IPS-20b (cell line): ENCODE measurements at regions not wholly inside any gene's neighbourhood (a gene's known extent, or its start where the extent isn't known, plus 50 kb on each side); places are given as distances from the start of the nearest gene placed in this dataset.

ENCODE experiments used
- H3K27ac ChIP-seq: one replicate; pipeline ENCODE4 v1.5.1; 2013; ENCODE audit warnings: low read length
- H3K27me3 ChIP-seq: 2 replicates; pipeline ENCODE4 v1.6.1; 2013; ENCODE audit warnings: mild to moderate bottlenecking, low read length, inconsistent platforms; ENCODE audit not compliant: insufficient read depth
- H3K36me3 ChIP-seq: 2 replicates; pipeline ENCODE4 v1.6.1; 2013; ENCODE audit warnings: low read depth, mild to moderate bottlenecking, inconsistent platforms, low read length, moderate library complexity; ENCODE audit not compliant: insufficient read depth
- H3K4me1 ChIP-seq: 2 replicates; pipeline ENCODE4 v1.6.1; 2013; ENCODE audit warnings: mild to moderate bottlenecking, control low read depth, inconsistent platforms, low read length, moderate library complexity; ENCODE audit not compliant: insufficient read depth
- H3K4me3 ChIP-seq: 2 replicates; pipeline ENCODE4 v1.5.1; 2013; ENCODE audit warnings: mild to moderate bottlenecking, low read length, inconsistent platforms
- H3K9ac ChIP-seq: 2 replicates; pipeline ENCODE4 v1.6.1; 2013; ENCODE audit warnings: low read depth, mild to moderate bottlenecking, inconsistent platforms, low read length, moderate library complexity
- H3K9me3 ChIP-seq: 2 replicates; pipeline ENCODE4 v1.6.1; 2013; ENCODE audit warnings: mild to moderate bottlenecking, low read depth, low read length, inconsistent platforms; ENCODE audit not compliant: insufficient read depth

DNA sequence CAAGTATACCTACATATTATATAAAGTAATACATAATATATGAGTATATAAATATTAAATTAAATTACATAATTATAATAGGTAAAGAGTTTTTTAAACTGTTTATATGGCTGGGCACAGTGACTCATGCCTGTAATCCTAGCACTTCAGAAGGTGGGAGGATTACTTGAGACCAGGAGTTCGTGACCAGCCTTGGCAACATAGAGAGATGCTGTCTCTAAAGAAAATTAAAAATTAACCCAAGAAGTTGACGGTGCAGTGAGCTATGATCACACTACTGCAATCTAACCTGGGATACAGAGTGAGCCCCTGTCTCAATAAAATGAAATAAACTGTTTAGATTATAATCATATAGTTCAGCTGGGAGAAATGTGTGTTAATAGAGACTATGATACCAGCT, 363.0 kb downstream of the DDX10 start:
- H3K36me3 ChIP-seq = no peaks in the 10 kb centered on the region
- no peak overlapping the region for H3K9ac ChIP-seq
- no peaks in the 10 kb centered on the region for H3K9me3 ChIP-seq
- H3K4me3 ChIP-seq = no peak overlapping the region
- no peaks in the 10 kb centered on the region for H3K27me3 ChIP-seq
- no peaks in the 10 kb centered on the region for H3K4me1 ChIP-seq
- no peak overlapping the region for H3K27ac ChIP-seq

DNA sequence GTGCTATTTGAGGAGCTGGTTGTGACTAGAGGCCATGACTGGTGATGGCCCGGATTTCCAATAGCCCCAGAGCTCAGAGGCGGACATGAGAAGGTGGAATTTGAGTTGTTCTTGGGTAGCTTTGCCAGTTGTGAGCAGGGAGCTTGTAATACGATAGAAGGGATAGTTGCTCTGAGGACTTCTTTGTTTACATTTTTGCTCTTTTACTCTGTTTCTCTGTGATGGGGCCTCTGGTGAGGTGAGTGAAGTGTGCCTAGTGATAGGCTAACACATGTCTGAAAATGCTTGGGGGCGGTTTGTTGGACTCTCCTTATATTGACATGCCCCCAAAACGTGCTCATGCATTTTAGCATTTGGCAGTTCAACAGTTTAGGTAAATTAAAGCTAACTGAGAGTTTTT, 365.1 kb downstream of the DDX10 start:
- Histone ChIP-seq H3K9me3 (no peaks in the 10 kb centered on the region), H3K36me3 (no peaks in the 10 kb centered on the region), H3K27ac (no peak overlapping the region), H3K9ac (no peak overlapping the region), H3K4me3 (no peak overlapping the region), H3K4me1 (peaks cover 4% of the 10 kb centered on the region; the same call in 1 of the 2 replicates), H3K27me3 (no peaks in the 10 kb centered on the region)

DNA sequence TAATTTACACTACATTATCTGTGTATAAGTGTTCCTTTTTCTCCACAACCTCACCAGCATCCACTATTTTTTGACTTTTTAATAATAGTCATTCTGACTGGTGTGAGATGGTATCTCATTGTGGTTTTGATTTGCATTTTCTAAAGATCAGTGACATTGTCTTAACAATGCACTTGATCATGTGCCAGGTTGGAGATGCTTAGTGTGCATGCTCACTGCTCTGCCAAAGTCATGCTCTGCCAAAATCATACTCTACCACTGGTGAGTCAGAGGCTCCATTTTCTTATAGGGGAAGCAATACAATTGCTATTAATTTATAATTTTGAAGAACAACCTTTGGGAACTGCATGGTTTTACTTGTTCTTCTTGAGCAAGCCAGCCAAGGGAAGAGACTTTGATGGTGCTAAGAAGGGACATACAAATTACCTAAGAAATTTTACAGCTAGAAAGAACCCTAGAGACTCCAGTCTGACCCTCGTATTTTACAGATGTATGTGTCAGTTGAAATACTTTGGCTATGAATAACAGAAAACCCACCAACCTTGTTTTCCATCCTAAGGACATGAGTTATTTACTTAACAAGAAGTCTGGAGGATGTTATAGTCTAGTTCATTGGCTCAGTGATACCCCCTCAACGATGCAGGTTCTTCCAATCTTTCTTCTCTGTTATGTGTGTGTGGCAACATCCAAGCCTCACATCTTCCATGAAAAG, 368.9 kb downstream of the DDX10 start:
- H3K27ac ChIP-seq = no peak overlapping the region
- no peak overlapping the region for H3K9ac ChIP-seq
- H3K9me3 ChIP-seq = no peaks in the 10 kb centered on the region
- no peaks in the 10 kb centered on the region for H3K36me3 ChIP-seq
- peaks cover 16% of the 10 kb centered on the region for H3K4me1 ChIP-seq
- H3K4me3 ChIP-seq = no peak overlapping the region
- no peaks in the 10 kb centered on the region for H3K27me3 ChIP-seq

DNA sequence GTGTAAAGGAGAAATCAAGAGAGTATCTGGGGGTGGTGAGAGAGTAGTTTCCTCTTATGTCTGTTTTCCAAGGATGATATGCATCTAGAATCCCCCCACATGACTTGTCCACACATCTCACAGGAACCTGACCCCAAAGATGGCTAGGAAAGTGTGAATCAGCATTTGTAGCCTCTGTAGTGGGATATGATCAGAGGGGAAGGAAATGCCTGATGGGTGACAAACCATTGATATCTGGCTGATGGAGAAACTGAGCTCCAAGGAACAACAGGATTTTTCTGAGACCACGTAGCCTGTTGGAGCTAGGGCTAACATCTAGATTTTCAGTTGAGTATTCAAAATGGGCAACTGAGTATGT, 369.4 kb downstream of the DDX10 start:
- Histone ChIP-seq H3K9ac (no peak overlapping the region), H3K27me3 (no peaks in the 10 kb centered on the region), H3K9me3 (no peaks in the 10 kb centered on the region), H3K27ac (no peak overlapping the region), H3K4me3 (no peak overlapping the region), H3K4me1 (peaks cover 16% of the 10 kb centered on the region), H3K36me3 (no peaks in the 10 kb centered on the region)

DNA sequence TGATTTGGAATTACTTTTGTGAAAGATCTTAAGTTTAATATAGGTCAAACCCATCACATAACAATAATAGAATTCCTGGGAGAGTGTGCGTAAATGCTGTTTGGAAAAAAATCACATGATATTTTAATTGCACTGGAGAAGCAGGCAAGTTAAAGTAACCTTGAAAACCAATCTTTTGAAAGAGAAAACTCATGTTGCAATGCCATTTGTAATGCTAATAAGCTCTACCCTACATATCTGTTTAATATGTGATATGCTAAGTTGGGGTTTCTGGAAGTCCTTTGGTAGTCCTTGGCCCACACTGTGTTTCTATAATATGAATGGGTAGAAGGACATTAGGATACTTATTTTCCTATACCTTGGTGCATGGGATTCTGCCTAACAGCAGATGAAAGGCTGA, 370.4 kb downstream of the DDX10 start:
- H3K4me3 ChIP-seq = peak overlapping the region; percentile 13; the same call in 1 of the 2 replicates
- H3K27ac ChIP-seq = no peak overlapping the region
- H3K4me1 ChIP-seq = peaks cover 16% of the 10 kb centered on the region
- no peaks in the 10 kb centered on the region for H3K27me3 ChIP-seq
- H3K9me3 ChIP-seq = no peaks in the 10 kb centered on the region
- H3K9ac ChIP-seq = no peak overlapping the region
- H3K36me3 ChIP-seq = no peaks in the 10 kb centered on the region

DNA sequence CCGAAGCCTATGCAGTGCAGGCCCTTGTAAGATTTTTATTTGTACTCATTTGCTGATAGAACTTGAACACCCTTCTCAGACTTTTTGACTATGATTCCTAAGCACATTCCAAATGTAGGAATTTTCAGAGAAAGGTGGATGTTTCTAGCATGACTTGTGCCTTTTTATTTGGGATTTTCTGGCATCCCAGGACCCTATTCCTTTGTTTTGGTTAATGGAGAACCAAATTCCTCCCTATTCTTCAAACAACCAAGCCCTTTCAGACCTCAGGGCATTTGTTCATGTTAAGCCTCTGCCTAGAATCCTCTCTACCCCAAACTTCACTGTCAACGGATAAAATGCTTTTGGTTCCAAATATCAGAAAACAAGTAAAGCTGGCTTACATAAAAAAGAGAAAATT, 371.1 kb downstream of the DDX10 start:
- H3K9ac ChIP-seq = no peak overlapping the region
- H3K4me1 ChIP-seq = peaks cover 16% of the 10 kb centered on the region
- no peaks in the 10 kb centered on the region for H3K27me3 ChIP-seq
- H3K27ac ChIP-seq = no peak overlapping the region
- no peaks in the 10 kb centered on the region for H3K36me3 ChIP-seq
- no peaks in the 10 kb centered on the region for H3K9me3 ChIP-seq
- H3K4me3 ChIP-seq = 0 out of 2 replicates have a peak overlapping the region, but pooled peaks have one; percentile 13

DNA sequence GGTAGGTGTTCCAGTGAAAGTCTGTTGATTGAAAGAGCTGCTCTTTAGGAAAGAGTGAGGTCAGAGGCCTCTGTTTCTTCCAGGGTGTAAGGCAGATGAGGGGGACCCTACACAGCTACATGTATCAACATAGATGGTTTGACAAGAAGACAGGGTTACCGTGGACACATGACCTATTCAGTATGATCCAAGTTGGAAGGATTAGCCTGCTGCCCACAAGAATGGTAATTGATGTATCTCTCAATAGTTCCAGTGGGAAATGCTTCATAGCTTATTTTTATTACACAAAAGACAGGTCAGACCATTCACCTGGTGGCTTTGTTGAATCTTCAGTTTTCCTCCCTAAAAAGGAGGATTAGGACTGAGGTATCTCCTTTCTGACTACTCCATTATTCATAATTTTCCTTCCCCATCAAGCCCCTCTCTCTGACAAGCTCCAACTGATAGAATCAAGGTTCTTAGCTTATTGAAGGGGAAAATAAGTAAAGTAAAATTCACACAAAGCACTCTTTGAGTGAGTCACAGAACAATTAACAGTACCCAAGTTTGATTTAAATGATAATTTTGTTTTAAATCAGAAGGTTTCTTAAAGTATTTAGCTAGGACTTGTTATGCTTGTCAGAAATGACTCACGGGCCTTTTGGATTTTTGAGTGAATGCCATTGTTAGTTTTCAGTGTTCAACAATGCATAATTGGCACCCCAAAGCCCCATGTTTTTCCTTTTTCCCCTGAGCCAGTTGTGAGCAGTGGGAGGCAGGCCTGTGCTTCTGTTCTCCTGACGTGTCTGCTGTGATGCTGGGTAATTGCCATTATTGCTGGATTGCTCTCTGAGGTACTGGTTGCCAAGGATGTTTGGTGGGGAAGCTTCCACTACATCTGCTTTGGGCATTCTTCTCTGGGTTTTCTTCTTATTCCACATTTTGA, 373.2 kb downstream of the DDX10 start:
- Histone ChIP-seq H3K9me3 (no peaks in the 10 kb centered on the region), H3K4me1 (peaks cover 16% of the 10 kb centered on the region), H3K27me3 (no peaks in the 10 kb centered on the region), H3K9ac (no peak overlapping the region), H3K4me3 (no peak overlapping the region), H3K36me3 (no peaks in the 10 kb centered on the region), H3K27ac (no peak overlapping the region)

DNA sequence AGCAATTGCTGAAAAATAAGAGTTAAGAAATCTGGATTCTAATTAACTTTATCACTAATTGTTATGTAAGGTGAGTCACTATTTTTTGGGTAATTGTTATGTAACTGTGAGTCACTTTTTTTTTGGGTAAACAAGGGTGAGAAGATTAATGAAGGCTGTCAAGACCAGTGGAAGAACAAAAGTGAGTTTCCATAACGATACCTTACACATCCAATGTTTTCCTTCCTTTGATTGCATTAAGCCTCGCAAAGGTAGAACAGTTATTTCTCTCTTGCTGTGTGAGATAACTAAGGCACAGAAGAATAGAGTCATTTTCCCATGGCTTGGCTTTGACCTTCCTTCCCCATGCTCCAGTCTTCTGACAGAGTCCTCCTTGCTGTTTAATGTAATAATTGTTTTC, 374.7 kb downstream of the DDX10 start:
- Histone ChIP-seq H3K27ac (no peak overlapping the region), H3K9me3 (no peaks in the 10 kb centered on the region), H3K9ac (no peak overlapping the region), H3K27me3 (no peaks in the 10 kb centered on the region), H3K4me1 (peaks cover 22% of the 10 kb centered on the region), H3K4me3 (no peak overlapping the region), H3K36me3 (no peaks in the 10 kb centered on the region)

DNA sequence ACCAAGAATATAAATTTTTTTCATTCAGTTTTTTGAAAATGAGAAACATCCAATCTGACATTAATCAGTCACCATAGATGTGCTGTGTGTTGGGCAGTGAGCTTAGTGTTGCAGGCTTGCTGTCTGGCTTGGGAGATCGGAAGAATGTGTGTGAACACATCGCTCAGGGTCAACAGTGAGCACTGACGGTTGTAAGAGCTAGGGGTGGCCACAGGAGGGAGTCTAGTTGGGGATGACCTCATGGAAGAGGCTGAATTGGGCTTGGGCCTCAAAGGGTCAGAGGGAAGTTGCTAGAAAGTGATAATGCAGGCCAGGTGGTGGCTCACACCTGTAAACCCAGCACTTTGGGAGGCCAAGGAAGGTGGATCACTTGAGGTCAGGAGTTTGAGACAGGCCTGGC, 375.4 kb downstream of the DDX10 start:
- H3K9me3 ChIP-seq = no peaks in the 10 kb centered on the region
- no peaks in the 10 kb centered on the region for H3K36me3 ChIP-seq
- H3K4me1 ChIP-seq = peaks cover 15% of the 10 kb centered on the region
- H3K9ac ChIP-seq = no peak overlapping the region
- no peak overlapping the region for H3K27ac ChIP-seq
- no peak overlapping the region for H3K4me3 ChIP-seq
- no peaks in the 10 kb centered on the region for H3K27me3 ChIP-seq

DNA sequence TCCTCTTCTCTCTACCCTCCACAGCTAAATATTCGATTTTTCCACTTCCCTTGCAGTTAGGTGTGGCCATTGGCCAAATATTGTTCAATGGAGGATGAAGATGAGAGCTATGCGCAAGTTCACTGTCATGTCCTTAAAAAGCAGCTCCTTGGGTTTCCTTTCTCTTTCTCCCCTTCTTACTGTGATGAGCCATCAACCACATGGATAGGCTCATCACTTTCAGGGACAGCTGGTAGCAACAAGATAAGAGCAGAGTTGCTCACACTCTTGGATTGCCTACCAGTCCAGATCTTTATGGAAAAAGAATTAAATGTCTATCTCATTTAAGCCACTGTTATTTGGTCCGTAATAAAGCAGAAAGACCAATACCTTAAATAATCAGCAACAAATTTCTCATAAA, 377.0 kb downstream of the DDX10 start:
- Histone ChIP-seq H3K9me3 (no peaks in the 10 kb centered on the region), H3K36me3 (no peaks in the 10 kb centered on the region), H3K4me3 (no peak overlapping the region), H3K27me3 (no peaks in the 10 kb centered on the region), H3K27ac (no peak overlapping the region), H3K9ac (no peak overlapping the region), H3K4me1 (peaks cover 7% of the 10 kb centered on the region; the same call in 1 of the 2 replicates)

DNA sequence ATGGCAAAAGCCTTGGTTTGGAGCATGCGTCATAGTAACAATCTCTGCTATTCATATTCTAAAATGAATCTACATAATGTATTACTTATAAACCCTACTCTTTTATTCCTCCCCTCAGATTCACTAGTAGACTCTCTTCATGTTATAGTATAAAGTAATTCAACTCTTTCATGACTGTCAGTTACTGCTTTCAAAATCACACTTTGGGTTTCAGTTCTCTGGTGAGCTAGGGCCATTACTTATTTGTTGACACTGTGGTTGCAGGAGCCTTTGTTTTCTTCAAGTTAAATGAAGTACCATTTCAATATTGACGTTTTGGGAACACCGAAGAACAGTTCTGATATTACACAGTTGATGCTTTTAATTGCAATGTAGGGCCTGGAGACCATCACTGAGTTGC, 378.4 kb downstream of the DDX10 start:
- Histone ChIP-seq H3K27me3 (no peaks in the 10 kb centered on the region), H3K9me3 (no peaks in the 10 kb centered on the region), H3K4me3 (no peak overlapping the region), H3K36me3 (no peaks in the 10 kb centered on the region), H3K27ac (no peak overlapping the region), H3K9ac (no peak overlapping the region), H3K4me1 (peaks cover 7% of the 10 kb centered on the region; the same call in 1 of the 2 replicates)
